AG09319 (cell line): ENCODE measurements at regions not wholly inside any gene's neighbourhood (a gene's known extent, or its start where the extent isn't known, plus 50 kb on each side); places are given as distances from the start of the nearest gene placed in this dataset.

Experiments
- DNase-seq: peaks from one replicate; pipeline ENCODE4 v3.0.0-alpha.2; 2010; ENCODE audit warnings: low read depth; ENCODE audit errors: extremely low read depth
- TF ChIP-seq, protein P1 (sequence below): IDR thresholded peaks from 2 replicates; pipeline ENCODE4 v1.5.1; 2011; ENCODE audit warnings: low read depth, mild to moderate bottlenecking, inconsistent platforms, low read length, moderate library complexity

DNA sequence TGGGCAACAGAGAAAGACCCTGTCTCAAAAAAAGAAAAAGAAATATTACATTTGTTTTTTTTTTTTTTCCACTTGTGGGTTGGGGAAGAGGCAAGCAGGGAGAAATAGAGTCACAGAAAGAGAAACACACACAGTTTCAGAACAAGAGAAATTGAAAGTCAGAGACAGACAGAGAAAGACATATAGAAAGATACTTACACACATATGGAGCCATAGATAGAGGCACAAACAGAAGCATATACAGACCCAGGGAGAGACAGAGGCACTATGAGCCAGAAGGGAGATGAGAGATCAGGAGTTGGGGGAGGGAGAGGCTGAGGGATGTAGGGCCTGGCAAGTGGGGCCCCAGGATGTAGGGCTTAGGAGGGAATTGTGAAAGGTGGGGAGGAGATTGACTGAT is 55.2 kb upstream of the GIMD1 start:
- TF ChIP-seq, protein P1, sequence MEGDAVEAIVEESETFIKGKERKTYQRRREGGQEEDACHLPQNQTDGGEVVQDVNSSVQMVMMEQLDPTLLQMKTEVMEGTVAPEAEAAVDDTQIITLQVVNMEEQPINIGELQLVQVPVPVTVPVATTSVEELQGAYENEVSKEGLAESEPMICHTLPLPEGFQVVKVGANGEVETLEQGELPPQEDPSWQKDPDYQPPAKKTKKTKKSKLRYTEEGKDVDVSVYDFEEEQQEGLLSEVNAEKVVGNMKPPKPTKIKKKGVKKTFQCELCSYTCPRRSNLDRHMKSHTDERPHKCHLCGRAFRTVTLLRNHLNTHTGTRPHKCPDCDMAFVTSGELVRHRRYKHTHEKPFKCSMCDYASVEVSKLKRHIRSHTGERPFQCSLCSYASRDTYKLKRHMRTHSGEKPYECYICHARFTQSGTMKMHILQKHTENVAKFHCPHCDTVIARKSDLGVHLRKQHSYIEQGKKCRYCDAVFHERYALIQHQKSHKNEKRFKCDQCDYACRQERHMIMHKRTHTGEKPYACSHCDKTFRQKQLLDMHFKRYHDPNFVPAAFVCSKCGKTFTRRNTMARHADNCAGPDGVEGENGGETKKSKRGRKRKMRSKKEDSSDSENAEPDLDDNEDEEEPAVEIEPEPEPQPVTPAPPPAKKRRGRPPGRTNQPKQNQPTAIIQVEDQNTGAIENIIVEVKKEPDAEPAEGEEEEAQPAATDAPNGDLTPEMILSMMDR = no peak

DNA sequence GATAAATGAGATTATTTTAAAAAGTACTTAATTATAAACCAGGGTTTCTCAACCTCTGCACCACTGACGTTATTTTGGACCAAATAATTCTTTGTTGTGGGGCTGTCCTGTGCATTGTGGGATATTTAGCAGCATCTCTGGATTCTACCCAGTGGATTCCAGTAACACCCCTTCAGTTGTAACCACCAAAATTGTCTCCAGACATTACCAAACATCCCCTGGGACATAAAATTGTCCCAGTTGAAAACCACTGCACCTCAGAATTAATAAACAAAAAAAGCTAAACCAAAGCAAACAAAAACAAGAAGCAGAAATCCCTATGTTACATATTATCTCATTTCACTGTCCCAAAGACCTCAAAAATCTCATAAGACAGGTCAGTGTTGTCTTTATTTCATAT is 54.2 kb upstream of the GIMD1 start:
- no peak for DNase-seq

More for the DNA sequence above, 55.2 kb upstream of the GIMD1 start:
- DNase-seq = no peak

DNA sequence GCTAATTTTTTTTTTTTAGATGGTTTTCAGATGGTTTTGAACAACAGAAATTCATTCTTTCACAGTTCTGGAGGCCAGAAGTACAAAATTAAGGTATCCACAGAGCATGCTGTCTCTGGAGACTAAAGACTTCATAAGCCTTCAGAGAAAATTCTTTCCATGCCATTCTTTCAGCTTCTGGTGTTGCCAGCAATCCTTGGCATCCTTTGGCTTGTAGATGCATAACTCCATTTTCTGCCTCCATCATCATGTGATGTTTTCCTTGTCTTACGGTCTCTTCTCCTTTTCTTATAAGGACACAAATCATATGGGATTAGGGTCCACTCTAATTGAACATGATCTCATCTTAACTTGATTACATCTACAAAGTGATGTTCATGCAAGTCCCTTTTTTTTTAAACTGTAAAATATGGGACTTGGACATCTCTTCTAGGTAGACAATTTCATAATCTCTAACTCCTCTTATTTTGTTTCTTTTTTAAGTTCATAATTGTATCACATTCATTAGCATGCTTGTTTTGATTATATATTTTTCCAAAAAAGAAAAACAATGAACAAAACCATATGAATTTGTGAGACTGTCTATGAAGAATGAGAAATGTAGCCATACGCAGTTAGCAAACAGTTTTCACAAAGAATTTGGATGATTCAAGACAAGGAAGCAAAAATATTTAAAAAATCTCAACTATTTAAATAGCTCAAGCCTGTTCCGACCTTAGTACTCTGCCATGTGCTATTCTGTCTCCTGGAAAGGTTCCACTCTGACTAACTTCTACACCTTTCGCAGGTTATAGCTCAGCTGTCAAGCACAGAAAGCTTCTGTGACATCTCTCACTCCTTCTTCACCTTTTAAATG is 53.1 kb upstream of the GIMD1 start:
- no peak for DNase-seq
- TF ChIP-seq, protein P1 = no peak

More for the DNA sequence above, 54.2 kb upstream of the GIMD1 start:
- TF ChIP-seq, protein P1 = no peak

DNA sequence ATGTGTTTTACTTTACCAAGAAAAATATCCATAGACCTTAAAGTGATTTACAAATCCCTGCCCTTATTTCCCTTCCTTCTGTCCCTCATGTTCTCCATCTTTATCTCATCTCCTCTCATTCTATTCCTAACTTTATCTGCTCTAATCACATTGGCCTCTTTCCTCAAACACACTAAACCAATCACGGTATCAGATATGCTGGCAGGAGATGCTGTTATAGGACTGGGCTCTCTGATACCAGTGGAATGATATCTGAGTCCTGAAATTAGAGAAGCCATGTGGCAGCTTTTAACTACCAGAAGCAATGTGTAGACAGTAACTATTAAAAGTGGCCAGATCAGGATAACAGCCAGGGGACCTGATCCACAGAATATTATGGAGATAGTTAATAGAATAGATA is 49.9 kb upstream of the GIMD1 start:
- no peak for DNase-seq
- TF ChIP-seq, protein P1 = no peak
